ENCODE measurements at regions not wholly inside any gene's neighbourhood (a gene's known extent, or its start where the extent isn't known, plus 50 kb on each side); places are given as distances from the start of the nearest gene placed in this dataset.

- no peaks in the 10 kb centered on the region for H3K36me3 ChIP-seq
- in situ Hi-C loops (cut with MboI; ENCODE audit: low sequenced_read_pairs in 4 of 4), result no loop called here
- intact Hi-C loops (cut with DNase I; ENCODE audit: low total_unique reads), result no loop called here
- ATAC-seq, result no peak
- H3K9me3 ChIP-seq, result no peaks in the 10 kb centered on the region
- H3K27me3 ChIP-seq, result peaks cover 7 to 15% (median 8%) of the 10 kb centered on the region in 3 donors
- no peak for TF ChIP-seq POLR2A (IDR thresholded peaks at IDR 0.05)
- TF ChIP-seq CTCF (IDR thresholded peaks at IDR 0.05 in 4 of 5, conservative IDR thresholded peaks at IDR 0.05 in 1 of 5), result no peak
- DNase-seq, result no peak
- peaks cover 8 to 11% of the 10 kb centered on the region in 2 donors for H3K4me1 ChIP-seq
- H3K27ac ChIP-seq, result no peak overlapping the region
- no peak overlapping the region for H3K4me3 ChIP-seq
Measured at GRCh38 chr9:129353697-129354336, 175.8 kb upstream of the IER5L start.

GRCh38 chr9:129352146-129352865 lies 174.2 kb upstream of the IER5L start:
- Histone ChIP-seq H3K27ac (peak overlapping the region; percentile 28 to 53 (median 41)), H3K4me1 (peaks cover 8 to 11% of the 10 kb centered on the region in 2 donors), H3K9me3 (no peaks in the 10 kb centered on the region), H3K4me3 (peak overlapping the region; percentile 31 to 39 (median 33)), H3K36me3 (no peaks in the 10 kb centered on the region), H3K27me3 (peaks cover 7 to 15% (median 8%) of the 10 kb centered on the region in 3 donors)
- no peak for ATAC-seq
- no peak for DNase-seq
- in situ Hi-C loops (cut with MboI; ENCODE audit: low sequenced_read_pairs in 4 of 4) (no loop called here), intact Hi-C loops (cut with DNase I; ENCODE audit: low total_unique reads) (no loop called here)
- TF ChIP-seq POLR2A (IDR thresholded peaks at IDR 0.05) (no peak), CTCF (IDR thresholded peaks at IDR 0.05 in 4 of 5, conservative IDR thresholded peaks at IDR 0.05 in 1 of 5) (no peak)

GRCh38 chr9:129351642-129352145 lies 173.6 kb upstream of the IER5L start:
- H3K27ac ChIP-seq, result peak overlapping the region; percentile 26 to 53 (median 41)
- H3K36me3 ChIP-seq, result no peaks in the 10 kb centered on the region
- no peaks in the 10 kb centered on the region for H3K9me3 ChIP-seq
- in situ Hi-C loops (cut with MboI; ENCODE audit: low sequenced_read_pairs in 4 of 4) (no loop called here), intact Hi-C loops (cut with DNase I; ENCODE audit: low total_unique reads) (no loop called here)
- peaks cover 7 to 15% (median 8%) of the 10 kb centered on the region in 3 donors for H3K27me3 ChIP-seq
- H3K4me1 ChIP-seq, result peaks cover 8 to 11% of the 10 kb centered on the region in 2 donors
- no peak for DNase-seq
- ATAC-seq, result no peak
- H3K4me3 ChIP-seq, result peak overlapping the region; percentile 31 to 39 (median 33)
- TF ChIP-seq POLR2A (IDR thresholded peaks at IDR 0.05), result no peak
- no peak for TF ChIP-seq CTCF (IDR thresholded peaks at IDR 0.05 in 4 of 5, conservative IDR thresholded peaks at IDR 0.05 in 1 of 5)

GRCh38 chr9:129351058-129351641 lies 173.1 kb upstream of the IER5L start:
- intact Hi-C loops (cut with DNase I; ENCODE audit: low total_unique reads) (no loop called here), in situ Hi-C loops (cut with MboI; ENCODE audit: low sequenced_read_pairs in 4 of 4) (no loop called here)
- Histone ChIP-seq H3K9me3 (no peaks in the 10 kb centered on the region), H3K36me3 (no peaks in the 10 kb centered on the region), H3K27ac (peak overlapping the region in 1 of 4 donors; percentile 47), H3K4me1 (peaks cover 8 to 11% of the 10 kb centered on the region in 2 donors), H3K27me3 (peaks cover 7 to 15% (median 8%) of the 10 kb centered on the region in 3 donors), H3K4me3 (peak overlapping the region in 1 of 4 donors; percentile 39)
- DNase-seq, result no peak
- TF ChIP-seq POLR2A (IDR thresholded peaks at IDR 0.05), result no peak
- no peak for TF ChIP-seq CTCF (IDR thresholded peaks at IDR 0.05 in 4 of 5, conservative IDR thresholded peaks at IDR 0.05 in 1 of 5)
- no peak for ATAC-seq
